Astrocyte of the cerebellum (primary cell): ENCODE measurements at regions not wholly inside any gene's neighbourhood (a gene's known extent, or its start where the extent isn't known, plus 50 kb on each side); places are given as distances from the start of the nearest gene placed in this dataset.

Source experiments
- DNase-seq: peaks from one replicate; pipeline ENCODE4 v3.0.0-alpha.2; 2011; ENCODE audit warnings: low read depth
- H3K4me3 ChIP-seq: 2 replicates; pipeline ENCODE4 v1.5.1; 2011; ENCODE audit warnings: mild to moderate bottlenecking, low read depth, low read length, moderate library complexity
- CTCF ChIP-seq: IDR thresholded peaks from 2 replicates; pipeline ENCODE4 v1.5.1; 2012; ENCODE audit warnings: low read length, low read depth, moderate library complexity, mild to moderate bottlenecking; ENCODE audit errors: missing control alignments
- in situ Hi-C: cut with HindIII; loops from 2 replicates; pipeline ENCODE4 v1.10.0; 2017; ENCODE audit warnings: low sequenced_read_pairs

- in situ Hi-C loops, result no loop called here
- H3K4me3 ChIP-seq, result no peak overlapping the region
- no peak for DNase-seq
- no peak for TF ChIP-seq CTCF
These were observed 69.3 kb upstream of the STC2 start for GRCh38 chr5:173397516-173397915.

- no peak for TF ChIP-seq CTCF
- no peak for DNase-seq
- in situ Hi-C loops, result no loop called here
- H3K4me3 ChIP-seq, result no peak overlapping the region
These were observed 68.2 kb upstream of the STC2 start for GRCh38 chr5:173396311-173396993.

GRCh38 chr5:173395933-173396308, 67.7 kb upstream of the STC2 start:
- no peak overlapping the region for H3K4me3 ChIP-seq

GRCh38 chr5:173395257-173395932, 67.2 kb upstream of the STC2 start:
- in situ Hi-C loops, result no loop called here
- H3K4me3 ChIP-seq, result no peak overlapping the region
- no peak for DNase-seq
- peak; percentile 52 for TF ChIP-seq CTCF

More at GRCh38 chr5:173395933-173396308, 67.7 kb upstream of the STC2 start:
- in situ Hi-C loops, result no loop called here
- no peak for TF ChIP-seq CTCF
- no peak for DNase-seq

- no peak for DNase-seq
- in situ Hi-C loops, result no loop called here
- no peak overlapping the region for H3K4me3 ChIP-seq
- no peak for TF ChIP-seq CTCF
These were observed 66.5 kb upstream of the STC2 start for GRCh38 chr5:173394701-173395100.

GRCh38 chr5:173392172-173392571, 64.0 kb upstream of the STC2 start:
- TF ChIP-seq CTCF, result no peak
- no peak for DNase-seq
- in situ Hi-C loops, result no loop called here
- H3K4me3 ChIP-seq, result no peak overlapping the region
